Fibroblast of skin of right biceps (primary cell): ENCODE measurements at regions not wholly inside any gene's neighbourhood (a gene's known extent, or its start where the extent isn't known, plus 50 kb on each side); places are given as distances from the start of the nearest gene placed in this dataset.

ENCODE experiments used
- DNase-seq: peaks from one replicate; pipeline ENCODE4 v3.0.0-alpha.2; 2013

- DNase-seq: no peak
Measured at GRCh38 chr11:134637091-134638015, 225.3 kb upstream of the B3GAT1 start.

- DNase-seq: no peak
Measured at GRCh38 chr11:134636071-134636470, 224.0 kb upstream of the B3GAT1 start.

- DNase-seq: no peak
Measured at GRCh38 chr11:134634897-134635831, 223.1 kb upstream of the B3GAT1 start.

- no peak for DNase-seq
Measured at GRCh38 chr11:134633276-134633675, 221.2 kb upstream of the B3GAT1 start.

GRCh38 chr11:134632347-134633119, 220.5 kb upstream of the B3GAT1 start:
- no peak for DNase-seq

GRCh38 chr11:134630861-134631260, 218.8 kb upstream of the B3GAT1 start:
- DNase-seq: no peak

- no peak for DNase-seq
Measured at GRCh38 chr11:134628426-134628825, 216.4 kb upstream of the B3GAT1 start.

- DNase-seq: no peak
Measured at GRCh38 chr11:134626032-134626431, 214.0 kb upstream of the B3GAT1 start.

- DNase-seq: no peak
Measured at GRCh38 chr11:134625631-134626030, 213.6 kb upstream of the B3GAT1 start.

GRCh38 chr11:134625151-134625550, 213.1 kb upstream of the B3GAT1 start:
- no peak for DNase-seq

- DNase-seq: no peak
Measured at GRCh38 chr11:134624166-134624920, 212.3 kb upstream of the B3GAT1 start.

- DNase-seq: no peak
Measured at GRCh38 chr11:134623711-134624110, 211.7 kb upstream of the B3GAT1 start.

- DNase-seq: no peak
Measured at GRCh38 chr11:134622458-134622857, 210.4 kb upstream of the B3GAT1 start.

- no peak for DNase-seq
Measured at GRCh38 chr11:134617360-134617759, 205.3 kb upstream of the B3GAT1 start.

- no peak for DNase-seq
Measured at GRCh38 chr11:134616038-134616437, 204.0 kb upstream of the B3GAT1 start.

GRCh38 chr11:134615041-134615615, 203.1 kb upstream of the B3GAT1 start:
- no peak for DNase-seq

- no peak for DNase-seq
Measured at GRCh38 chr11:134614141-134614540, 202.1 kb upstream of the B3GAT1 start.

- no peak for DNase-seq
Measured at GRCh38 chr11:134613646-134614045, 201.6 kb upstream of the B3GAT1 start.

GRCh38 chr11:134612140-134613030, 200.3 kb upstream of the B3GAT1 start:
- no peak for DNase-seq

GRCh38 chr11:134611537-134611936, 199.5 kb upstream of the B3GAT1 start:
- no peak for DNase-seq
